ENCODE measurements at regions not wholly inside any gene's neighbourhood (a gene's known extent, or its start where the extent isn't known, plus 50 kb on each side); places are given as distances from the start of the nearest gene placed in this dataset.
"Not testable (repeated sequence)": the region's sequence is repeated elsewhere in the genome, so short reads cannot be mapped to it uniquely, and the experiment has no call there.

DNA sequence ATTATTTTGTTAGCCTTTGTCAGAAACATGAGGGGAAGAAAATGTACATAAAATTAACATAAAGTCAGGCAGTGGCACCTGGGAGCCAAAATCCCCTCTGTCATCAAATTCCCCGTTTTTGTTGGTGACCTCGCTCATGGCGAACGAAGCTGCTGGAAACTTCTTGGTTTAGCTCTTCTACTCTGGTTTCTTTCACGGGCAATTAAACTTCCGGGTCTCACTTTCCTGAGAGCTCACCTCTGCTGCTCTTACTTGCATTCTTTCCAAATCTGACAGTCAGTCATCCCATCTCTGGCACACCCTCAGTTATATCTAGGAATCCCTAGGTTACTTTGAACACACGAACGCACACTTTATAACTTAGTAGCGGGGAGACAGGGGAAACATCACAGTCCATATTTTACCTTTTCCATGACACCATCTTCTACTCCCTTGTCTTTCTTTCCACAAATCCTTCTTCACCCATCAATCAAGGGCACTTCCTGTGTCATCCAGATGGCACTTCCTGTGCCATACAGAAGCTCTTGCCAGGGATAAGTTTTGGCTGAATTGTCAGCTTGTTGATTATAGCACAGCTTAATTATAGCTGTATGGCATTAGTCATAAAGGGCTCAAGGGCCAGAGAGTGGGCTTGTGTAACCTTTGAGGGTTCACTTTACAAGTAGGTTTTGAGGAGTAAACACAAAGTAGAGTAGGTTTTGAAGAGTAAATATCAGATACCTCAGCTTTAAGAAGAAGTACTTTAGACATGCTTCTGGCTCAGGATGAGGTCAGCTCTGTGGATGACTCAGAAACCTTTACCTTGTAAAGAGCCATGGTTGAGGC, 105.1 kb downstream of the GATA3 start:
- TF ChIP-seq, protein P1, sequence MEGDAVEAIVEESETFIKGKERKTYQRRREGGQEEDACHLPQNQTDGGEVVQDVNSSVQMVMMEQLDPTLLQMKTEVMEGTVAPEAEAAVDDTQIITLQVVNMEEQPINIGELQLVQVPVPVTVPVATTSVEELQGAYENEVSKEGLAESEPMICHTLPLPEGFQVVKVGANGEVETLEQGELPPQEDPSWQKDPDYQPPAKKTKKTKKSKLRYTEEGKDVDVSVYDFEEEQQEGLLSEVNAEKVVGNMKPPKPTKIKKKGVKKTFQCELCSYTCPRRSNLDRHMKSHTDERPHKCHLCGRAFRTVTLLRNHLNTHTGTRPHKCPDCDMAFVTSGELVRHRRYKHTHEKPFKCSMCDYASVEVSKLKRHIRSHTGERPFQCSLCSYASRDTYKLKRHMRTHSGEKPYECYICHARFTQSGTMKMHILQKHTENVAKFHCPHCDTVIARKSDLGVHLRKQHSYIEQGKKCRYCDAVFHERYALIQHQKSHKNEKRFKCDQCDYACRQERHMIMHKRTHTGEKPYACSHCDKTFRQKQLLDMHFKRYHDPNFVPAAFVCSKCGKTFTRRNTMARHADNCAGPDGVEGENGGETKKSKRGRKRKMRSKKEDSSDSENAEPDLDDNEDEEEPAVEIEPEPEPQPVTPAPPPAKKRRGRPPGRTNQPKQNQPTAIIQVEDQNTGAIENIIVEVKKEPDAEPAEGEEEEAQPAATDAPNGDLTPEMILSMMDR (IDR thresholded peaks at IDR 0.05), result no peak
- ChIA-PET CTCF (no interaction called here), POLR2A (no interaction called here)
- H3K27ac ChIP-seq (ENCODE audit: low read depth in 1 of 2, low read length in 2 of 2), result no peak overlapping the region
- no peaks in the 10 kb centered on the region for H3K4me1 ChIP-seq (ENCODE audit: insufficient read depth, low read length)
- ATAC-seq (ENCODE audit: poor library complexity) (no peak), DNase-seq (no peak)
- no peak overlapping the region for H3K4me3 ChIP-seq (ENCODE audit: low read length)
- Mint-ChIP-seq H3K27ac (no peak overlapping the region), H3K4me3 (no peak overlapping the region), H3K36me3 (ENCODE audit: low read depth) (no peaks in the 10 kb centered on the region), H3K9me3 (peaks cover 6% of the 10 kb centered on the region), H3K4me1 (ENCODE audit: low read depth) (no peaks in the 10 kb centered on the region), H3K27me3 (no peaks in the 10 kb centered on the region)
- intact Hi-C loops (cut with DNase I, micrococcal nuclease), result no loop called here
- no peaks in the 10 kb centered on the region for H3K36me3 ChIP-seq (ENCODE audit: insufficient read depth, low read length)
- peaks cover 0 to 4% of the 10 kb centered on the region in 2 experiments for H3K27me3 ChIP-seq (ENCODE audit: control insufficient read depth in 1 of 2, insufficient read depth in 2 of 2, low read length in 2 of 2)
- H3K9me3 ChIP-seq (ENCODE audit: control insufficient read depth in 1 of 2, insufficient read depth in 1 of 2, low read length in 2 of 2), result no peaks in the 10 kb centered on the region

DNA sequence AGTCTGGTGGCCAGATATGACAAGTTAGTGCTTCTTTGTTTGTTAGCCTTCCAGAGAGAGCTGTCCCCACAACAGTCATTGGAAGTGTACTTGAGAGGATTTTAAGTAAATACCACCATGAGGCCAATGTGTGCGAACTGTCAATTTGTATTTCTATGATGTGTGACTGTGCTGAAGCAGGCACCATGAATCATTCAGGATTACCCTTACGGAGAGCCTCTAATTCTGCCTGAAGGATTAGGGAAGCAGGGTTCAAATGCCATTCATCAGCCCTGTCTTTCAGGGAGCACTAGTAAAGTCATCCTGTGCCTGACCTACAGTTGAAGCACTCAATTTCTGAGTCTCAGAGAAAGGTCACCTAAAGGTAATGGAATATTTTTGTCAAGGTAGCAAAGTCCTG, 109.3 kb downstream of the GATA3 start:
- H3K36me3 ChIP-seq (ENCODE audit: insufficient read depth, low read length), result no peaks in the 10 kb centered on the region
- H3K27ac ChIP-seq (ENCODE audit: low read depth in 1 of 2, low read length in 2 of 2), result no peak overlapping the region
- ChIA-PET CTCF (no interaction called here), POLR2A (no interaction called here)
- no peak overlapping the region for H3K4me3 Mint-ChIP-seq
- ATAC-seq (ENCODE audit: poor library complexity) (no peak), DNase-seq (no peak)
- H3K27me3 ChIP-seq (ENCODE audit: control insufficient read depth in 1 of 2, insufficient read depth in 2 of 2, low read length in 2 of 2), result no peaks in the 10 kb centered on the region
- H3K36me3 Mint-ChIP-seq (ENCODE audit: low read depth), result peaks cover 4% of the 10 kb centered on the region
- H3K4me1 Mint-ChIP-seq (ENCODE audit: low read depth), result no peaks in the 10 kb centered on the region
- TF ChIP-seq, protein P1 (IDR thresholded peaks at IDR 0.05), result no peak
- H3K4me1 ChIP-seq (ENCODE audit: insufficient read depth, low read length), result no peaks in the 10 kb centered on the region
- H3K9me3 Mint-ChIP-seq, result peaks cover 16% of the 10 kb centered on the region
- intact Hi-C loops (cut with DNase I, micrococcal nuclease), result no loop called here
- no peak overlapping the region for H3K27ac Mint-ChIP-seq
- H3K4me3 ChIP-seq (ENCODE audit: low read length), result no peak overlapping the region
- no peaks in the 10 kb centered on the region for H3K27me3 Mint-ChIP-seq
- H3K9me3 ChIP-seq (ENCODE audit: control insufficient read depth in 1 of 2, insufficient read depth in 1 of 2, low read length in 2 of 2), result peaks cover 0 to 9% of the 10 kb centered on the region in 2 experiments

GRCh38 chr10:8164640-8165039, 110.2 kb downstream of the GATA3 start:
- CTCF ChIA-PET; H3K4me1 Mint-ChIP-seq (ENCODE audit: low read depth); H3K27ac Mint-ChIP-seq; H3K36me3 ChIP-seq (ENCODE audit: insufficient read depth, low read length); H3K27me3 Mint-ChIP-seq; POLR2A ChIA-PET; DNase-seq; H3K4me1 ChIP-seq (ENCODE audit: insufficient read depth, low read length); intact Hi-C loops (cut with DNase I, micrococcal nuclease); H3K27me3 ChIP-seq (ENCODE audit: control insufficient read depth in 1 of 2, insufficient read depth in 2 of 2, low read length in 2 of 2); ATAC-seq (ENCODE audit: poor library complexity); H3K27ac ChIP-seq (ENCODE audit: low read depth in 1 of 2, low read length in 2 of 2); H3K4me3 ChIP-seq (ENCODE audit: low read length); H3K4me3 Mint-ChIP-seq; H3K36me3 Mint-ChIP-seq (ENCODE audit: low read depth): not testable (repeated sequence)
- peaks cover 17% of the 10 kb centered on the region for H3K9me3 Mint-ChIP-seq
- peaks cover 0 to 15% of the 10 kb centered on the region in 2 experiments for H3K9me3 ChIP-seq (ENCODE audit: control insufficient read depth in 1 of 2, insufficient read depth in 1 of 2, low read length in 2 of 2)

- Mint-ChIP-seq H3K27me3 (no peaks in the 10 kb centered on the region), H3K9me3 (peaks cover 15% of the 10 kb centered on the region), H3K36me3 (ENCODE audit: low read depth) (peaks cover 6% of the 10 kb centered on the region), H3K4me3 (no peak overlapping the region), H3K4me1 (ENCODE audit: low read depth) (no peaks in the 10 kb centered on the region), H3K27ac (no peak overlapping the region)
- Histone ChIP-seq H3K4me1 (ENCODE audit: insufficient read depth, low read length) (no peaks in the 10 kb centered on the region), H3K9me3 (ENCODE audit: control insufficient read depth in 1 of 2, insufficient read depth in 1 of 2, low read length in 2 of 2) (peaks cover 0 to 15% of the 10 kb centered on the region in 2 experiments), H3K4me3 (ENCODE audit: low read length) (no peak overlapping the region), H3K27ac (ENCODE audit: low read depth in 1 of 2, low read length in 2 of 2) (no peak overlapping the region), H3K36me3 (ENCODE audit: insufficient read depth, low read length) (no peaks in the 10 kb centered on the region), H3K27me3 (ENCODE audit: control insufficient read depth in 1 of 2, insufficient read depth in 2 of 2, low read length in 2 of 2) (no peaks in the 10 kb centered on the region)
- ChIA-PET CTCF (no interaction called here), POLR2A (interaction anchor here (0.6 kb wide), 1 partner anchor 14 kb away, joined by 3 read pairs; no protein-coding TSS in a partner anchor)
- intact Hi-C loops (cut with DNase I, micrococcal nuclease), result no loop called here
- no peak for DNase-seq
- ATAC-seq (ENCODE audit: poor library complexity), result no peak
- TF ChIP-seq, protein P1 (IDR thresholded peaks at IDR 0.05), result no peak
Measured at GRCh38 chr10:8168836-8169235, 114.3 kb downstream of the GATA3 start.

Measured in CD4-positive, alpha-beta T cell (primary cell).